H9 (cell line): ENCODE measurements at regions not wholly inside any gene's neighbourhood (a gene's known extent, or its start where the extent isn't known, plus 50 kb on each side); places are given as distances from the start of the nearest gene placed in this dataset.

Experiments used
- DNase-seq: peaks from one replicate; pipeline ENCODE4 v3.0.0-alpha.2; 2017
- H2AFZ ChIP-seq: one replicate; pipeline ENCODE4 v1.6.1; 2013; ENCODE audit warnings: mild to moderate bottlenecking, low read length, control low read depth, moderate library complexity
- H2AK5ac ChIP-seq: 2 replicates; pipeline ENCODE4 v1.6.1; 2013; ENCODE audit warnings: low read length, control low read depth, mixed read lengths; ENCODE audit not compliant: insufficient read length
- H2BK120ac ChIP-seq: one replicate; pipeline ENCODE4 v1.6.1; 2013; ENCODE audit warnings: low read depth, mild to moderate bottlenecking, low read length, control low read depth, inconsistent platforms; ENCODE audit not compliant: poor library complexity, severe bottlenecking
- H2BK12ac ChIP-seq: 2 replicates; pipeline ENCODE4 v1.6.1; 2013; ENCODE audit warnings: low read length, control low read depth, mixed read lengths, low read depth; ENCODE audit not compliant: insufficient read length
- H2BK15ac ChIP-seq: 2 replicates; pipeline ENCODE4 v1.6.1; 2013; ENCODE audit warnings: low read depth, low read length, control low read depth
- H2BK20ac ChIP-seq: one replicate; pipeline ENCODE4 v1.6.1; 2013; ENCODE audit warnings: low read depth, mild to moderate bottlenecking, low read length, control low read depth, inconsistent platforms; ENCODE audit not compliant: poor library complexity, severe bottlenecking
- H2BK5ac ChIP-seq: 2 replicates; pipeline ENCODE4 v1.6.1; 2013; ENCODE audit warnings: low read length, control low read depth, mixed read lengths; ENCODE audit not compliant: insufficient read length
- H3K14ac ChIP-seq: 2 replicates; pipeline ENCODE4 v1.6.1; 2013; ENCODE audit warnings: low read length, control low read depth; ENCODE audit not compliant: insufficient read depth
- H3K18ac ChIP-seq: 2 replicates; pipeline ENCODE4 v1.6.1; 2013; ENCODE audit warnings: low read depth, mild to moderate bottlenecking, mixed read lengths, low read length, control low read depth; ENCODE audit not compliant: insufficient read length
- H3K23ac ChIP-seq: 2 replicates; pipeline ENCODE4 v1.6.1; 2013; ENCODE audit warnings: low read length, control low read depth, mixed read lengths, low read depth; ENCODE audit not compliant: insufficient read length
- H3K23me2 ChIP-seq: 2 replicates; pipeline ENCODE4 v1.6.1; 2013; ENCODE audit warnings: low read depth, mild to moderate bottlenecking, mixed read lengths, low read length, control low read depth; ENCODE audit not compliant: insufficient read length, poor library complexity, severe bottlenecking
- H3K27ac ChIP-seq: 2 replicates; pipeline ENCODE4 v1.5.1; 2013; ENCODE audit warnings: low read length, control low read depth, mixed read lengths, low read depth; ENCODE audit not compliant: insufficient read length
- H3K27me3 ChIP-seq: 2 replicates; pipeline ENCODE4 v1.6.1; 2013; ENCODE audit warnings: low read length, control low read depth, inconsistent platforms; ENCODE audit not compliant: insufficient read depth
- H3K4ac ChIP-seq: 2 replicates; pipeline ENCODE4 v1.6.1; 2013; ENCODE audit warnings: low read depth, mild to moderate bottlenecking, control low read depth, inconsistent platforms, low read length, moderate library complexity
- H3K4me1 ChIP-seq: 2 replicates; pipeline ENCODE4 v1.6.1; 2013; ENCODE audit warnings: low read length, control low read depth, inconsistent platforms; ENCODE audit not compliant: insufficient read depth
- H3K4me2 ChIP-seq: 2 replicates; pipeline ENCODE4 v1.6.1; 2013; ENCODE audit warnings: low read length, control low read depth, mixed read lengths; ENCODE audit not compliant: insufficient read length, insufficient read depth
- H3K56ac ChIP-seq: 2 replicates; pipeline ENCODE4 v1.6.1; 2013; ENCODE audit warnings: low read depth, mild to moderate bottlenecking, mixed read lengths, low read length, control low read depth; ENCODE audit not compliant: insufficient read length
- H3K79me1 ChIP-seq: 2 replicates; pipeline ENCODE4 v1.6.1; 2013; ENCODE audit warnings: low read depth, mild to moderate bottlenecking, moderate library complexity, low read length, control low read depth, inconsistent platforms; ENCODE audit not compliant: insufficient read depth, poor library complexity, severe bottlenecking
- H3K79me2 ChIP-seq: 2 replicates; pipeline ENCODE4 v1.6.1; 2013; ENCODE audit warnings: low read length, control low read depth, inconsistent platforms; ENCODE audit not compliant: insufficient read depth
- H3K9ac ChIP-seq: 2 replicates; pipeline ENCODE4 v1.6.1; 2013; ENCODE audit warnings: low read length, control low read depth, mixed read lengths; ENCODE audit not compliant: insufficient read length; ENCODE audit errors: extremely low read depth
- H3K9me3 ChIP-seq: one replicate; pipeline ENCODE4 v1.6.1; 2013; ENCODE audit warnings: low read depth, low read length, inconsistent platforms; ENCODE audit not compliant: control insufficient read depth
- H3T11ph ChIP-seq: one replicate; pipeline ENCODE4 v1.6.1; 2013; ENCODE audit warnings: mild to moderate bottlenecking, low read length, control low read depth, inconsistent platforms
- H4K20me1 ChIP-seq: one replicate; pipeline ENCODE4 v1.6.1; 2013; ENCODE audit not compliant: control insufficient read depth, insufficient read length, insufficient read depth
- H4K5ac ChIP-seq: 2 replicates; pipeline ENCODE4 v1.6.1; 2013; ENCODE audit warnings: low read depth, mild to moderate bottlenecking, mixed read lengths, low read length, control low read depth; ENCODE audit not compliant: insufficient read length
- H4K8ac ChIP-seq: replicated peaks from 2 replicates; pipeline ENCODE4 v1.6.1; 2013; ENCODE audit warnings: low read length, control low read depth, mixed read lengths, low read depth; ENCODE audit not compliant: insufficient read length
- H4K91ac ChIP-seq: 2 replicates; pipeline ENCODE4 v1.6.1; 2013; ENCODE audit warnings: low read depth, mild to moderate bottlenecking, moderate library complexity, mixed read lengths, low read length, control low read depth; ENCODE audit not compliant: insufficient read length
- H3K27ac Mint-ChIP-seq, 3 experiments: 2 replicates in 2 of 3; 3 replicates in 1 of 3; pipeline ENCODE4 v1.8.0; 2020 to 2021; ENCODE audit warnings: mixed read lengths in 3 of 3, mild to moderate bottlenecking in 1 of 3, moderate library complexity in 1 of 3
- H3K27me3 Mint-ChIP-seq: 2 replicates; pipeline ENCODE4 v1.8.0; 2021; ENCODE audit warnings: low read depth, mild to moderate bottlenecking, moderate library complexity, mixed read lengths
- H3K36me3 Mint-ChIP-seq, 3 experiments: 2 replicates in 2 of 3; 3 replicates in 1 of 3; pipeline ENCODE4 v1.8.0; 2020 to 2021; ENCODE audit warnings: low read depth in 3 of 3, mixed read lengths in 3 of 3; ENCODE audit not compliant: insufficient read depth in 1 of 3
- H3K4me1 Mint-ChIP-seq, 2 experiments: 2 replicates each; pipeline ENCODE4 v1.8.0; 2020; ENCODE audit warnings: mixed read lengths in 2 of 2
- H3K4me3 Mint-ChIP-seq, 2 experiments: 2 replicates in 1 of 2; 3 replicates in 1 of 2; pipeline ENCODE4 v1.8.0; 2020 to 2021; ENCODE audit warnings: mild to moderate bottlenecking in 2 of 2, mixed read lengths in 2 of 2, moderate library complexity in 1 of 2
- H3K9me3 Mint-ChIP-seq, 2 experiments: 2 replicates in 1 of 2; 3 replicates in 1 of 2; pipeline ENCODE4 v1.8.0; 2020; ENCODE audit warnings: mild to moderate bottlenecking in 2 of 2, mixed read lengths in 2 of 2, moderate library complexity in 1 of 2
- WGBS: extraction: QIAGEN DNeasy Blood & Tissue Kit; methylation state at CpG from one replicate; pipeline ENCODE4 v1.1.7; 2013; ENCODE audit warnings: missing lambda C conversion rate, low lambda C conversion rate, mixed read lengths; ENCODE audit not compliant: insufficient read length; ENCODE audit errors: extremely low coverage; 5-methylcytosine and 5-hydroxymethylcytosine counted together
- TF ChIP-seq, protein P1 (sequence below): fragments of 200-600 bp; sonication (generic); conservative IDR thresholded peaks from 3 replicates; pipeline ENCODE4 v1.8.0; 2021; ENCODE audit warnings: antibody characterized with exemption, mild to moderate bottlenecking

DNA sequence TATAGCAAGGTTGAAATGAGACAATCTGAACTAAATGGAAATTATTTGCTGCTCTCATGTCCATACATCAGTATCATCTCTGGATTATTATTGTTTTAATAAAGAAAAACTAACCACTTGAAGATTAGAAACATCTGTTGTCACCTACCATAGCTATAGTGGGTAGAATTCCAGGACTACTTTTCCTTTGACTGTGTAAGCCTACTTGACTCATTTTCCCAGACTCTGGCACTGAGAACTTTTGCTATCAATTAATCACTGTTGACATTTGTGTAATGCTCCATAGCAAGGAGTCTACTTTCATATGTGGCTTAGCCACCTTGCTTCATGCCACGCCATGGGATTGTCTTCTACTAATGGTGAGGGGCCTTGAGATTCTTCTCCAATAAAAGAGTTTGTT is 59.9 kb upstream of the ARRDC3 start:
- H3K27ac ChIP-seq = no peak overlapping the region
- H2BK15ac ChIP-seq = no peak overlapping the region
- no peak overlapping the region for H3K56ac ChIP-seq
- DNase-seq = no peak
- WGBS = no CpG with 5 or more reads among the region's 1 CpG
- no peak overlapping the region for H3K14ac ChIP-seq
- H3K4ac ChIP-seq = no peak overlapping the region
- H3K79me2 ChIP-seq = no peaks in the 10 kb centered on the region
- no peak overlapping the region for H2AK5ac ChIP-seq
- no peak overlapping the region for H4K5ac ChIP-seq
- H3T11ph ChIP-seq = no peak overlapping the region
- H3K18ac ChIP-seq = no peak overlapping the region
- no peak overlapping the region for H3K23ac ChIP-seq
- H2BK12ac ChIP-seq = no peak overlapping the region
- H3K9ac ChIP-seq = no peak overlapping the region
- H3K4me1 ChIP-seq = peaks cover 3% of the 10 kb centered on the region; the same call in 1 of the 2 replicates
- no peak overlapping the region for H4K91ac ChIP-seq
- H3K27me3 ChIP-seq = no peaks in the 10 kb centered on the region
- TF ChIP-seq, protein P1, sequence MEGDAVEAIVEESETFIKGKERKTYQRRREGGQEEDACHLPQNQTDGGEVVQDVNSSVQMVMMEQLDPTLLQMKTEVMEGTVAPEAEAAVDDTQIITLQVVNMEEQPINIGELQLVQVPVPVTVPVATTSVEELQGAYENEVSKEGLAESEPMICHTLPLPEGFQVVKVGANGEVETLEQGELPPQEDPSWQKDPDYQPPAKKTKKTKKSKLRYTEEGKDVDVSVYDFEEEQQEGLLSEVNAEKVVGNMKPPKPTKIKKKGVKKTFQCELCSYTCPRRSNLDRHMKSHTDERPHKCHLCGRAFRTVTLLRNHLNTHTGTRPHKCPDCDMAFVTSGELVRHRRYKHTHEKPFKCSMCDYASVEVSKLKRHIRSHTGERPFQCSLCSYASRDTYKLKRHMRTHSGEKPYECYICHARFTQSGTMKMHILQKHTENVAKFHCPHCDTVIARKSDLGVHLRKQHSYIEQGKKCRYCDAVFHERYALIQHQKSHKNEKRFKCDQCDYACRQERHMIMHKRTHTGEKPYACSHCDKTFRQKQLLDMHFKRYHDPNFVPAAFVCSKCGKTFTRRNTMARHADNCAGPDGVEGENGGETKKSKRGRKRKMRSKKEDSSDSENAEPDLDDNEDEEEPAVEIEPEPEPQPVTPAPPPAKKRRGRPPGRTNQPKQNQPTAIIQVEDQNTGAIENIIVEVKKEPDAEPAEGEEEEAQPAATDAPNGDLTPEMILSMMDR = no peak
- no peaks in the 10 kb centered on the region for H3K9me3 ChIP-seq
- H2AFZ ChIP-seq = no peak overlapping the region
- Mint-ChIP-seq H3K4me1 (peaks cover 14 to 15% of the 10 kb centered on the region in 2 experiments), H3K27ac (no peak overlapping the region), H3K27me3 (no peaks in the 10 kb centered on the region), H3K36me3 (no peaks in the 10 kb centered on the region; a peak in 1 of 7 replicates), H3K4me3 (no peak overlapping the region), H3K9me3 (no peaks in the 10 kb centered on the region)
- no peak overlapping the region for H2BK5ac ChIP-seq
- no peak overlapping the region for H2BK20ac ChIP-seq
- H3K4me2 ChIP-seq = no peak overlapping the region
- no peak overlapping the region for H2BK120ac ChIP-seq
- H3K23me2 ChIP-seq = no peaks in the 10 kb centered on the region
- H3K79me1 ChIP-seq = no peaks in the 10 kb centered on the region
- no peaks in the 10 kb centered on the region for H4K20me1 ChIP-seq
- no peak overlapping the region for H4K8ac ChIP-seq
